ENCODE measurements at regions not wholly inside any gene's neighbourhood (a gene's known extent, or its start where the extent isn't known, plus 50 kb on each side); places are given as distances from the start of the nearest gene placed in this dataset.
"Not testable (repeated sequence)": the region's sequence is repeated elsewhere in the genome, so short reads cannot be mapped to it uniquely, and the experiment has no call there.

GRCh38 chr6:49325891-49326290, 137.2 kb downstream of the MMUT start:
- FAIRE-seq: no peak
- DNase-seq (ENCODE audit: insufficient read length, low spot score): no peak
- TF ChIP-seq POLR2A (IDR thresholded peaks at IDR 0.05; ENCODE audit: low read depth, low read length): no peak

GRCh38 chr6:49322861-49323260, 140.2 kb downstream of the MMUT start:
- FAIRE-seq (peak; percentile 23), DNase-seq (ENCODE audit: insufficient read length, low spot score) (no peak)
- no peak for TF ChIP-seq POLR2A (IDR thresholded peaks at IDR 0.05; ENCODE audit: low read depth, low read length)

DNA sequence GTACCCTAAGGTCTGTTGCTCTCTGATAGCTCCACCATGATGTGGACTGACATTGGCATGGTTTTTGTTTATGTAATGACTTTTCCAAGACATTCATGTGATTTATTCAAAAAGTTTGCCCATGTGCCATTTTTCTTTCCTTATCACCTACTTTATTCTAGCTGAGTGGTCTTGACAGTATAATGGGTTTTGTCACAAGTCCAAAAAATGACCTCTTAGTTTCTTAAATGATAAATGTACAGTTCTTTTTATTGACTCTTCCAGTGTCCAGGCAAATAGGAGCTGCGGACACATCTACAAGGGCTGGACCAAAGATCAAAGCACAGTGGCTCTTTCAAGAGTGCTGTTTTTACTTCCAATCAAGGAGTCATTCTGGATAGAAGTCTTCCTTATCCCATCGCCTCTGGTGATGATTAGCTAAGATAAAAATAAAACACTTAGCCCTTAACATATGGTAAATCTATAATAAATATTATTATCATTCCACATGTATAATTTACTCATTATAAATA, 141.4 kb downstream of the MMUT start:
- no peak for DNase-seq (ENCODE audit: insufficient read length, low spot score)
- FAIRE-seq: no peak
- TF ChIP-seq POLR2A (IDR thresholded peaks at IDR 0.05; ENCODE audit: low read depth, low read length): no peak

- FAIRE-seq (no peak), DNase-seq (ENCODE audit: insufficient read length, low spot score) (no peak)
- TF ChIP-seq POLR2A (IDR thresholded peaks at IDR 0.05; ENCODE audit: low read depth, low read length): no peak
These were observed 158.0 kb downstream of the MMUT start for GRCh38 chr6:49305010-49305409.

DNA sequence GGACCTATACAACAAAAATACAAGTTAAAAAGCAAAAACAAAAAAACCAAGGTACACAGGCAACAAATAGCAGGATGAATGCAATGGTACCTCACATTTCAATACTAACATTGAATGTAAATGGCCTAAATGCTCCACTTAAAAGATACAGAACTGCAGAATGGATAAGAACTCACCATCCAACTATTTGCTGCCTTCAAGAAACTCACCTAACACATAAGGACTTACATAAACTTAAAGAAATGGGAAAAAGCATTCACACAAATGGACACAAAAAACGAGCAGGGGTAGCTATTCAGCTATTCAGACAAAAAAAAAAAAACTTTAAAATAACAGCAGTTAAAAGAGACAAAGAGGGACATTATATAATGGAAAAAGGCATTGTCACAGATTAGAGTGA, 158.7 kb downstream of the MMUT start:
- DNase-seq (ENCODE audit: insufficient read length, low spot score); FAIRE-seq: not testable (repeated sequence)

DNA sequence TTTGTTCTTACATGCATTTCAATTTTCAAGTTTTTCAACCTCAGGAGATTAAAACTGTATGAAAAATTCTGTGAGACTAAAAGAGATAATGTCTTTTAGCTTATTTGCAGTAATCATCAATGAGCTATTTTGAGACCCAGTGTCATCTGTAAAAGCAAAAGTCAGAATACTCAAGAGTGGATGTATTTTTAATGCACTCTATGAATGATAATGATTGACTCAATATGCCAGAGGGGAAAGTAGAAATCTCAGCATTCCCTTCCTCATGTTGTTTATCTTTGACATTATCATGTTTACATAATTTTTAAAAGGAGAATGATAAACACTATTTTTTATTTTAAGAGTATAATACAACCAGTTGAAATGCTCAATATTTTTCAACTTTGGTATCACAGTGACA, 162.1 kb downstream of the MMUT start:
- no peak for DNase-seq (ENCODE audit: insufficient read length, low spot score)
- no peak for TF ChIP-seq POLR2A (IDR thresholded peaks at IDR 0.05; ENCODE audit: low read depth, low read length)
- FAIRE-seq: no peak

GRCh38 chr6:49300443-49300842, 162.6 kb downstream of the MMUT start:
- DNase-seq (ENCODE audit: insufficient read length, low spot score): no peak
- no peak for FAIRE-seq
- no peak for TF ChIP-seq POLR2A (IDR thresholded peaks at IDR 0.05; ENCODE audit: low read depth, low read length)

DNA sequence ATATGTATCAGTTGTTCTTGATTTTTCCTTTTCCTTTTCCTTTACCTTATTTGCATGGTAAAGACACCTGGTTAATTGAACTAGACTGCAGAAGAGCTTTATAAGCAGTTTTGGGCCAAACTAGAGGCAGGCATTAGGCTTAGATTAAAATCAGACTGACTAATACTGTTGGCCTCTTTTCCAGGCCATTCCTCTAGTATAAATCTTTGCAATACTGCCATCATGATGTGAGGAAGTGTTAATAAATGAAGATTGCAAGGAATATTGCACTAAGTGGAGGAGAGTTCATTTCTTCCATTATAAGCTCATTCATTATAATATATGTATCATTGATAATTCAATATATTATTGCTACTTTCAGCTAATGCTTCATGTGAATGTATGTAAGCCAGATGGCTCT, 163.8 kb downstream of the MMUT start:
- TF ChIP-seq POLR2A (IDR thresholded peaks at IDR 0.05; ENCODE audit: low read depth, low read length): no peak
- FAIRE-seq (no peak), DNase-seq (ENCODE audit: insufficient read length, low spot score) (no peak)

- no peak for TF ChIP-seq POLR2A (IDR thresholded peaks at IDR 0.05; ENCODE audit: low read depth, low read length)
- FAIRE-seq (peak; percentile 43), DNase-seq (ENCODE audit: insufficient read length, low spot score) (no peak)
These were observed 178.9 kb downstream of the MMUT start for GRCh38 chr6:49284180-49284579.

DNA sequence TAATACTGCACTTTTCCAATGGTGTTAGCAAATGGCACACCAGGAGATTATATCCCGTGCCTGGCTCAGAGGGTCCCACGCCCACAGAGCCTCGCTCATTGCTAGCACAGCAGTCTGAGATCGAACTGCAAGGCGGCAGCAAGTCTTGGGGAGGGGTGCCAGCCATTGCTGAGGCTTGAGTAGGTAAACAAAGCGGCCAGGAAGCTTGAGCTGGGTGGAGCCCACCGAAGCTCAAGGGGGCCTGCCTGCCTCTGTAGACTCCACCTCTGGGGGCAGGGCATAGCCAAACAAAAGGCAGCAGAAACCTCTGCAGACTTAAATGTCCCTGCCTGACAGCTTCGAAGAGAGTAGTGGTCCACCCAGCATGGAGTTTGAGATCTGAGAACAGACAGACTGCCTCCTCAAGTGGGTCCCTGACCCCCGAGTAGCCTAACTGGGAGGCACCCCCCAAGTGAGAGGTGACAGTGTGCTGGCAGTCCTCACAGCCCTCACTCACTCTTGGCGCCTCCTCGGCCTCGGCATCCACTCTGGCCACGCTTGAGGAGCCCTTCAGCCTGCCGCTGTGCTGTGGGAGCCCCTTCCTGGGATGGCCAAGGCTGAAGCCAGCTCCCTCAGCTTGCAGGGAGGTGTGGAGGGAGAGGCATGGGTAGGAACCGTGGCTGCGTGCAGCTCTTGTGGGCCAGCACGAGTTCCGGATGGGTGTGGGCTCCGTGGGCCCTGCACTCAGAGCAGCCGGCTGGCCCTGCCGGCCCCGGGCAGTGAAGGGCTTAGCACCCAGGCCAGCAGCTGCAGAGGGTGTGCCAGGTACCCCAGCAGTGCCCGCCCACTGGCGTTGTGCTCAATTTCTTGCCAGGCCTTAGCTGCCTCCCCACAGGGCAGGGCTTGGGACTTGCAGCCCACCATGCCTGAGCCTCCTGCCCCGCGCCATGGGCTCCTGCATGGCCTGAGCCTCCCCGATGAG, 188.0 kb downstream of the MMUT start:
- FAIRE-seq; DNase-seq (ENCODE audit: insufficient read length, low spot score): not testable (repeated sequence)

DNA sequence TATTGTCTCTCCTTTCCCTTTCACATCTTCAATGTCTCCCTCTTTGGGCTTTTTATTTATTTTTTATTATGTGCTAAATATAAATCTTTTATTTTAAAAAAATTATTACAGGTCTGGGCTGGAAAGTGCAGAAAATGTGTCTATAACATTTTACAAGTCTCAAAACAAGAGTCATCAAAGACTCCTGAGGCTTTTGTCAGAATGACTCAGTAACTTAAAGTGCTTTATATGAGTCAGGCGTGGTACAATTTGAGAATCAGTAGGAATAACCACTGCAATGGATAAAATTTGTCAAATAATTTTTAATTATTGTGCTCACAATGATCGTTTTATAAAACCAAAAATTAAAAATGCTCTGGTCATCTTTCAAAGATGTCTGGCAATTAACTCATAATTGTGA, 193.9 kb downstream of the MMUT start:
- peak; percentile 68 for FAIRE-seq
- peak; percentile 24 for DNase-seq (ENCODE audit: insufficient read length, low spot score)
- no peak for TF ChIP-seq POLR2A (IDR thresholded peaks at IDR 0.05; ENCODE audit: low read depth, low read length)

- TF ChIP-seq POLR2A (IDR thresholded peaks at IDR 0.05; ENCODE audit: low read depth, low read length): no peak
- FAIRE-seq (no peak), DNase-seq (ENCODE audit: insufficient read length, low spot score) (no peak)
These were observed 198.1 kb downstream of the MMUT start for GRCh38 chr6:49264909-49265308.

GRCh38 chr6:49264496-49264895, 198.6 kb downstream of the MMUT start:
- no peak for FAIRE-seq
- no peak for DNase-seq (ENCODE audit: insufficient read length, low spot score)
- TF ChIP-seq POLR2A (IDR thresholded peaks at IDR 0.05; ENCODE audit: low read depth, low read length): no peak

DNA sequence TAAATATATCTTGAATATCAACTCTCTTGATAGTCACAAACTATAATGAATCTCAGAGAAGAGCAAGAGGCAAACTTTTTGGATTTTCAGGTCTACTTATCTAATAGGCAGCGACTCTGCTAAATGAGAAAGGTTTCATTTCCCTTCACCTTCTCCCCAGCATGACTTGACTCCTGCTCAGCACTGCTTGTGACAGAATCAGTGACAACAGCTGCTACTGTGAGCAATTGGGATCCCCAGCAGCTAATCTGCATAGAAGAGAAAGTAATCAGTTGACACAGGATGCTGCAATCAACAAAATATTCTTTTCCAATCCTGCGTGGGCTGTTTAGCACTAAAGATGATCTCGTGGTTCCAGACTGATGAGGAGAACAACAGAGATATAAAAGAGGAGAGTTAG, 205.5 kb downstream of the MMUT start:
- DNase-seq (ENCODE audit: insufficient read length, low spot score) (no peak), FAIRE-seq (no peak)
- TF ChIP-seq POLR2A (IDR thresholded peaks at IDR 0.05; ENCODE audit: low read depth, low read length): no peak

GRCh38 chr6:49255335-49255734, 207.7 kb downstream of the MMUT start:
- no peak for DNase-seq (ENCODE audit: insufficient read length, low spot score)
- no peak for TF ChIP-seq POLR2A (IDR thresholded peaks at IDR 0.05; ENCODE audit: low read depth, low read length)
- FAIRE-seq: peak; percentile 43
